HG03025 (cell line): ENCODE measurements at regions not wholly inside any gene's neighbourhood (a gene's known extent, or its start where the extent isn't known, plus 50 kb on each side); places are given as distances from the start of the nearest gene placed in this dataset.
"Not testable (repeated sequence)": the region's sequence is repeated elsewhere in the genome, so short reads cannot be mapped to it uniquely, and the experiment has no call there.

Experiments
- ATAC-seq: cut with Tn5 transposase; IDR thresholded peaks from one replicate; pipeline ENCODE4 v1.9.1; 2021; ENCODE audit warnings: mild to moderate bottlenecking, moderate library complexity; ENCODE audit not compliant: unreplicated experiment, low FRiP score

GRCh38 chr11:23318670-23319069 lies 458.4 kb upstream of the CCDC179 start:
- ATAC-seq: no peak

- ATAC-seq: no peak
Measured at GRCh38 chr11:23320131-23320530, 459.9 kb upstream of the CCDC179 start.

- not testable (repeated sequence) for ATAC-seq
Measured at GRCh38 chr11:23335586-23335985, 475.3 kb upstream of the CCDC179 start.

GRCh38 chr11:23336961-23337360 lies 476.7 kb upstream of the CCDC179 start:
- no peak for ATAC-seq

GRCh38 chr11:23353611-23354010 lies 493.3 kb upstream of the CCDC179 start:
- ATAC-seq: no peak

DNA sequence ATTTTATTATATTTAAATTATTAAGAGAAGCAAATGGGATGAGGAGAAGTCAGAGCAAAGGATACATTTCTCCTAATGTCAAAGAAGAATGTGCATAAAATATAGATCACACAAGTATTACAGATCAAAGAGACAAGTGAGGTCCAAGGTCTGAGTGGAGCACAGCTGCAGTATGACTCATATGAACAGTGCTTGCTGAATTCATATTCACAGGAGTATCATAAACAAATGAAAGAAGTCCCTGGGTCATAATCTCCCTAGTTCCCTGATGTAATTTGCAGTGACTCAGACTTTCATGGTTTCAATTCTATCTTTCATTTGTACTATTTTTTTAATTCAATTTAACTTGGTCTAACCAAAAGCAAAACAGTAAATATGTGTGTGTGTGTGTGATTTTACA lies 499.0 kb upstream of the CCDC179 start:
- ATAC-seq: no peak

- no peak for ATAC-seq
Measured at GRCh38 chr11:23364076-23364475, 503.8 kb upstream of the CCDC179 start.

DNA sequence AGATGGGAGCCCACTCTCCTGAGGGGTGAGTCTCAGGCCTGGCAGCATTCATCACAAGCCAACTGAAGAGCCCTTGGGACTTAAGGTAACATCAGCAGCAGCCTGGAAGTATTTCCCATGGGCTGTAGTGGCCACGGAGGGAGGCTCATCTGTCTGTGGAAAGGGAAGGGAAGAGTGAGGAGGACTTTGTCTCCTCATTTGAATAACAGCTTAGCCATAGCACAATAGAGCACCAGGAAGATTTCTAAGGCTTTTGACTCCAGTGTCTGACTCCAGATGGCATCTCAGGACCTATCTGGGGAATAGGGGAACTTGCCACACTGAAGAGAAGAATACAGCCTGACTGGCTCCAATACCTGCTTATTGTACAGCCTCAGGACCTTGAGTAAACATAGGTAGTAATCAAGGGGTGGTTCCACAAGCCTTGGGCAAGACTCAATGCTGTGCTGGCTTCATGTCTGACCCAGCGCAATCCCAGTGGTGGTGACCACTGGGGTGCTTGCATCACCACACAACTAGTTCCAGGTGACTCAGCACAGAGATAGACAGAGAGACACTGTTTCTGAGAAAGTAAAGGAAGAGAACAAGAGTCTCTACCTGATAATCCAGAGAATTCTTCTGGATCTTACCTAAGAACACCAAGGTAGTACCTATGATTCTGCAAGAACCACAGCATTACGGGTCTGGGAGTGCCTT lies 510.5 kb upstream of the CCDC179 start:
- no peak for ATAC-seq

DNA sequence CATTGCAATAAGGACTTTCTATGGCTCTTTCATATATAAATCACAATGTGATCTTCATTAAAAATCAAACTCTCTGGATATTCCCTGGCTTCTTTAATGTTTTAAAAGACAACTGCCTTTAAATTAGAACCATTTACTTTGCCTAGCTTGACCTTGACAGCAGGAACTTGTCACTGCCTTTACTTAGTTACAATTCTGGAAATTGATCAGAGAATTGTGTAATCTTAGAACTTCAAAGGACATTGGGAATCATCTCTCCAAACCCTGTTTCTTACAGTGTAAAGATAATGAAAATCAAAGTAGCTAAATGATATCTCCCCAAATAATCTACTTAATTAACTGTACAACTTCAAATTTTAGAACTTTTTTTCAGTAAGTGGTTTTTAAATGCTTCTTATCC lies 517.6 kb upstream of the CCDC179 start:
- ATAC-seq: no peak

DNA sequence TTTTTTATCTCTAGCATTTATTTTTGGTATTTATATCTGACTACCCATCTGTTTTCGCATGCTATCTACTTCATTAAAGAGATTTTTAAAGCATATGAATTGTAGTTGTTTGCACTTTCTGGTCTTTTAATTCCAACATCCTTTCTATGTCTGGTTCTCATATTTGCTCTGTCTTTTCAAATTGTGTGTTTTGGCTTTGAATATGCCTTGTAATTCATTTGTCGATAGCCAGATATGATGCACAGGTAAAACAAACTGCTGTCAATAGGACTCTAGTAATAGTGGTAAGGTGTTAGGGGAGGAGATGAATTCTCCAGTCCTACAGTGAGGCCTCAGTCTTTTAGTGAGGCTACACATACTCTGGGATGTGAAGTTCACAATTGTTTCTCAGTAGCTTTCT lies 530.8 kb upstream of the CCDC179 start:
- no peak for ATAC-seq

- no peak for ATAC-seq
Measured at GRCh38 chr11:23398052-23398451, 537.8 kb upstream of the CCDC179 start.

- no peak for ATAC-seq
Measured at GRCh38 chr11:23399995-23400394, 539.7 kb upstream of the CCDC179 start.

- ATAC-seq: no peak
Measured at GRCh38 chr11:23403210-23404185, 543.2 kb upstream of the CCDC179 start.

DNA sequence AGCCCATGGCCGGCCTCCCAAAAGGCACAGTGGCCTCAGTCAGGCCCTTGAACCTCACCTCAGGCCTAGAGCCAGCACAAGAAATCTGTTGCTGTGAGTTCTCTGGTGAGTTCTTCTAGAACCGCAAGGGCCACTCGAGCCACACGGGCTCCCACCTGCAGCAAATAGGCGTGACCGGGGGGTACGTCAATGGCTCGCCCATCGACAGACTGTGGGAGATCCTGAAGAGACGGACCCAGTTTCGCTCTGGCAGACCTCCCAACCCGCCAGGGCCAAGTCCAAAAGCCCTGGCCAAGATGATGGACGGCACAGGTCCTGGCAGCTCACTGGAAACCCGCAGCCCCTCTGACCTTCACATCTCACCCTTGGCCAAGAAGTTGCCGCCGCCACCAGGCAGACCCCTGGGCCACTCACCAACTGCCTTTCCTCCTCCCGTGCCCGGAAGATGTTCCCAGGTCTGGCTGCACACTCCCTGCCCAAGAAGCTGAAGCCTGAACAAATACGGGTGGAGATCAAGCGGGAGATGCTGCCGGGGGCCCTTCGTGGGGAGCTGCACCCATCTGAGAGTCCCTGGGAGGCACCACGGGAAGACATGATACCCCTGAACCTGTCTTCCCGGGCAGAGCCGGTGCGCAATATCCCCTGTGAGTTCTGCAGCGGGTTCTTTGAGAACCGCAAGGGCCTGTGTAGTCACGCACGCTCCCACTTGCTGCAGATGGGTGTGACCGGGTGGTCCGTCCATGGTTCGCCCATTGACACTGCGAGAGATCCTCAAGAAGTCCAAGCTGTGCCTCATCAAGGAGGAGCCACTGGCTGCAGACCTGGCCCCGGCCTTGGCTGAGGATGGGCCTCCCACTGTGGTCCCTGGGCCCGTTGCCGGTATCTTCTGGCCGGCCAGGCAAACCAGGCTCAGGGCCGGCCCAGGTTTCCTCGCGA lies 544.2 kb upstream of the CCDC179 start:
- ATAC-seq: no peak

DNA sequence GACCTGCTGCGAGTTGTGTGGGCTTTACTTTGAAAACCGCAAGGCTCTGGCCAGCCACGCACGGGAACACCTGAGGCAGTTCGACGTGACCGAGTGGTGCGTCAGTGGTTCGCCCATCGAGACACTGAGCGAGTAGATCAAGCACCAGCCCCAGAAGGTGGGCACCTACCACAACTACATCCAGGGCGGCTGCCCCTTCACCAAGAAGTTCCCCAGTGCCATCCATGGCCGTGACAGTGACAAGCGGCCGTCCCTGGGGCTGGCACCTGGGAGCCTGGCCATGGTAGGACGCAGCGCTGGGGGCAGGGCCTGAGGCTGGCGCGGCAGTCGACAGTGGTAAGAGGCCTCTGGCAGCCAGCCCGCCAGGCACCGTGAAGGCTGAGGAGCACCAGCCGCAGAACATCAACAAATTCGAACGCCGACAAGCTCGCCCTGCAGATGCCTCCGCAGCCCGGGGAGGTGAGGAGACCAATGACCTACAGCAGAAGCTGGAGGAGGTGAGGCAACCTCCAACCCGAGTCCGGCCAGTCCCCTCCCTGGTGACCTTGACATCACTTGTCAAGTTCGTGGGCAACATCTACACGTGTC lies 545.2 kb upstream of the CCDC179 start:
- ATAC-seq: no peak

DNA sequence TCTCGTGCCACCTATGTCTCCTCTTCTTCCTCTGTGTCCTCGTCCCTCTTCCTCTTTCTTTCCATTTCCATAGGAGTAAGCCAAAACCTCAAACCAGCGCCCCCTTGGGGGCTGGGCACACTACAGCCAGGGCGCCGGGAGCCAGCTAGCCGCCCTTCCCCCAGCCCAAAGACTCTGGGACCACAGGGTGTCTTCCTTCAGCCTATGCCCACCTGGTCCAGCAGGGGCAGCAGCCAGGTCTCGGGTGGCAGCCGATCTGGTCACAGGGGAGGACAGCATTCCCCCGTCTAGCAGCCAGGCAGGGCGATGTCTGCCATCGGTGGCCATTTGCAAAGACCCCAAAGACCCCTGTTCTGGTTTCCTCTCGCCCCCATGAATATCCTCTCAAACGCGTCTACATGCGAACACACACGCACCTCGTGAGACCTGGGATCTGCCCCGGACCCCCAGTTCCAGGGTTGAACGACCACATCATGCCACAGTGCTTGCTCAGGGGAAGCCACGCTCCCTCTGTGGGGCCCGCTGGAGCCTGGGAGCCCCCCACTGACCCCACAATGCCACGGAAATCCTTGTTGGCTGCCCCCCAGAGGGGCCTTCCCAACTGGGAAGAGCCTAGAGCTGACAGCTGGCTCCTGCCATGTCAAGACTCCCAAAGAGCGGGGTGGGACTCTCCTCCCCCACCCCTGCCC lies 546.0 kb upstream of the CCDC179 start:
- ATAC-seq: no peak

- ATAC-seq: no peak
Measured at GRCh38 chr11:23413057-23413456, 552.8 kb upstream of the CCDC179 start.

- no peak for ATAC-seq
Measured at GRCh38 chr11:23423104-23423503, 562.8 kb upstream of the CCDC179 start.

- ATAC-seq: no peak
Measured at GRCh38 chr11:23423656-23424055, 563.4 kb upstream of the CCDC179 start.

GRCh38 chr11:23425381-23425780 lies 565.1 kb upstream of the CCDC179 start:
- ATAC-seq: no peak
